ENCODE measurements at regions not wholly inside any gene's neighbourhood (a gene's known extent, or its start where the extent isn't known, plus 50 kb on each side); places are given as distances from the start of the nearest gene placed in this dataset.

DNA sequence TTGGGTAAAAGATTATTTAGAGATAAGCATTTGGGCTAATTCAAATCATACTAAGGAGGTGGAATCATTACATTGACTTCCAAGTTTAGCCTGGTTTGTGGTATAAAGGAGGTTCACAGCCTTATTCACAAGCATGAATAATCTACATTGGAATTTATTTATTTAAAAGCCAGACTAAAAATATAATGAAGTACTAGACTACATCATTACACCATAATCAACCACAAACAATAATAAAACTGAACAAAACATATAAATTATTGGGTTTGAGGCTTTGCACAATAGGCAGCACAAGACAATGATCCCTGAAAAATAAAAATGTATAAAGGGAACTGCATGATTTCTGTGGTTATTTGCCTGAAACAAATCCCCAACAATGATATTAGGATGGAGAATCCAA lies 314.0 kb downstream of the GBA3 start:
- no peaks in the 10 kb centered on the region for H4K20me1 ChIP-seq (ENCODE audit: control insufficient read depth, extremely low read depth, insufficient read depth, low read length)
- H3K9ac ChIP-seq (ENCODE audit: insufficient read depth, low read length), result no peak overlapping the region
- no peaks in the 10 kb centered on the region for H3K27me3 ChIP-seq (ENCODE audit: control insufficient read depth, insufficient read depth, low read length)
- no peak overlapping the region for H2AFZ ChIP-seq (ENCODE audit: low read length)
- H3K27ac ChIP-seq (ENCODE audit: insufficient read depth, low read length), result no peak overlapping the region
- no peaks in the 10 kb centered on the region for H3K9me3 ChIP-seq (ENCODE audit: control insufficient read depth, insufficient read depth, low read depth, low read length)
- TF ChIP-seq EZH2 (IDR thresholded peaks at IDR 0.05; ENCODE audit: low read length, missing control alignments), result no peak
- TF ChIP-seq, protein P1, sequence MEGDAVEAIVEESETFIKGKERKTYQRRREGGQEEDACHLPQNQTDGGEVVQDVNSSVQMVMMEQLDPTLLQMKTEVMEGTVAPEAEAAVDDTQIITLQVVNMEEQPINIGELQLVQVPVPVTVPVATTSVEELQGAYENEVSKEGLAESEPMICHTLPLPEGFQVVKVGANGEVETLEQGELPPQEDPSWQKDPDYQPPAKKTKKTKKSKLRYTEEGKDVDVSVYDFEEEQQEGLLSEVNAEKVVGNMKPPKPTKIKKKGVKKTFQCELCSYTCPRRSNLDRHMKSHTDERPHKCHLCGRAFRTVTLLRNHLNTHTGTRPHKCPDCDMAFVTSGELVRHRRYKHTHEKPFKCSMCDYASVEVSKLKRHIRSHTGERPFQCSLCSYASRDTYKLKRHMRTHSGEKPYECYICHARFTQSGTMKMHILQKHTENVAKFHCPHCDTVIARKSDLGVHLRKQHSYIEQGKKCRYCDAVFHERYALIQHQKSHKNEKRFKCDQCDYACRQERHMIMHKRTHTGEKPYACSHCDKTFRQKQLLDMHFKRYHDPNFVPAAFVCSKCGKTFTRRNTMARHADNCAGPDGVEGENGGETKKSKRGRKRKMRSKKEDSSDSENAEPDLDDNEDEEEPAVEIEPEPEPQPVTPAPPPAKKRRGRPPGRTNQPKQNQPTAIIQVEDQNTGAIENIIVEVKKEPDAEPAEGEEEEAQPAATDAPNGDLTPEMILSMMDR (conservative IDR thresholded peaks at IDR 0.05 in 1 of 2, IDR thresholded peaks at IDR 0.05 in 1 of 2; ENCODE audit: low read depth in 1 of 2, low read length in 2 of 2), result no peak
- H3K79me2 ChIP-seq (ENCODE audit: control insufficient read depth, insufficient read depth, low read length), result no peaks in the 10 kb centered on the region
- H3K36me3 ChIP-seq (ENCODE audit: control insufficient read depth, insufficient read depth, low read length), result no peaks in the 10 kb centered on the region
- no peak overlapping the region for H3K4me3 ChIP-seq (replicated peaks in 1 of 4; ENCODE audit: control extremely low read depth in 1 of 4, insufficient read depth in 1 of 4, low read depth in 3 of 4, low read length in 4 of 4)
- H3K4me2 ChIP-seq (ENCODE audit: extremely low read depth, insufficient read depth, low read length), result no peak overlapping the region
- DNase-seq (ENCODE audit: low read depth in 2 of 2), result peak; percentile 64 to 94
- no peaks in the 10 kb centered on the region for H3K4me1 ChIP-seq (ENCODE audit: control insufficient read depth, extremely low read depth, insufficient read depth, low read length)

DNA sequence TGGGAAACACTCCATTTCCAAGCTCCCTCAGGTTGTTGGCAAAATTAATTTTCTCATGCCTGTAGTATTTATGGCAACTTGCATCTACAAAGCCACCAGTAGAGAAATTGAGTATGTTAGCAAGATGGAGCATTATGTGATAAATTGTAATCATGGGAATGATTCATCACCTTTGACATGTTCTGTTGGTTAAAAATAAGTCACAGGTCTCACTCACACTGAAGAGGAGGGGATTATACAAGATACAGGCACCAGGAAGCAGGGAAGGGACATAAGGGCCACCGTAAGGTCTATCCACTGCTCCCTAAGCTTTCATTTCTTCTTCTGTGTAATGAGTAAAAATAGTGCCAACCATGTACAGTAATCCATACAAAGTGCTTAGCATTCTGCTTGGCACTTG lies 313.0 kb downstream of the GBA3 start:
- Histone ChIP-seq H3K4me1 (ENCODE audit: control insufficient read depth, extremely low read depth, insufficient read depth, low read length) (no peaks in the 10 kb centered on the region), H3K36me3 (ENCODE audit: control insufficient read depth, insufficient read depth, low read length) (no peaks in the 10 kb centered on the region), H3K4me2 (ENCODE audit: extremely low read depth, insufficient read depth, low read length) (no peak overlapping the region), H3K9ac (ENCODE audit: insufficient read depth, low read length) (no peak overlapping the region), H3K79me2 (ENCODE audit: control insufficient read depth, insufficient read depth, low read length) (no peaks in the 10 kb centered on the region), H2AFZ (ENCODE audit: low read length) (no peak overlapping the region), H3K27me3 (ENCODE audit: control insufficient read depth, insufficient read depth, low read length) (no peaks in the 10 kb centered on the region), H3K9me3 (ENCODE audit: control insufficient read depth, insufficient read depth, low read depth, low read length) (no peaks in the 10 kb centered on the region), H4K20me1 (ENCODE audit: control insufficient read depth, extremely low read depth, insufficient read depth, low read length) (no peaks in the 10 kb centered on the region), H3K27ac (ENCODE audit: insufficient read depth, low read length) (no peak overlapping the region), H3K4me3 (replicated peaks in 1 of 4; ENCODE audit: control extremely low read depth in 1 of 4, insufficient read depth in 1 of 4, low read depth in 3 of 4, low read length in 4 of 4) (no peak overlapping the region)
- DNase-seq (ENCODE audit: low read depth in 2 of 2), result peak in 1 of 2 donors; percentile 49
- TF ChIP-seq EZH2 (IDR thresholded peaks at IDR 0.05; ENCODE audit: low read length, missing control alignments), result no peak
- TF ChIP-seq, protein P1 (conservative IDR thresholded peaks at IDR 0.05 in 1 of 2, IDR thresholded peaks at IDR 0.05 in 1 of 2; ENCODE audit: low read depth in 1 of 2, low read length in 2 of 2), result no peak

DNA sequence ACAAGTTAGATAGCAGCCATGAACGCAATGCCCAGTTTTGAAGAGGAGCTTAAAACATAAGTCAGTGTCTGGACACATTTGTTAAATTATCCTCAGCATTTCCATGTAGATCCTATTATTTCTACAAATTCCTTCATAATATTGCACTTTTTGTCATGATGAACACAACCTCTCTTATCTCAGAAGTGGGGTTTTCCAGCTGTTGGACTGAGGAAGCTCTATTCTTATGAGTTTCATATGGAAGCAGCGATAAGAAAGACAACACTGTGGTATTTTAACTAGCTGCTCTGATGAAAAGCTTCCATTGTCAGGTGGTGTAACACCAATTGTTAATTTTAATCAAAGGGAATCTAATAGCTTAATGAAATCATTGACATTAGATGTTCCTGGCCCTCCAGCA lies 308.7 kb downstream of the GBA3 start:
- Histone ChIP-seq H2AFZ (ENCODE audit: low read length) (no peak overlapping the region), H3K4me3 (replicated peaks in 1 of 4; ENCODE audit: control extremely low read depth in 1 of 4, insufficient read depth in 1 of 4, low read depth in 3 of 4, low read length in 4 of 4) (no peak overlapping the region), H3K79me2 (ENCODE audit: control insufficient read depth, insufficient read depth, low read length) (no peaks in the 10 kb centered on the region), H3K36me3 (ENCODE audit: control insufficient read depth, insufficient read depth, low read length) (no peaks in the 10 kb centered on the region), H3K27me3 (ENCODE audit: control insufficient read depth, insufficient read depth, low read length) (no peaks in the 10 kb centered on the region), H3K9me3 (ENCODE audit: control insufficient read depth, insufficient read depth, low read depth, low read length) (no peaks in the 10 kb centered on the region), H3K9ac (ENCODE audit: insufficient read depth, low read length) (no peak overlapping the region), H3K4me2 (ENCODE audit: extremely low read depth, insufficient read depth, low read length) (no peak overlapping the region), H4K20me1 (ENCODE audit: control insufficient read depth, extremely low read depth, insufficient read depth, low read length) (no peaks in the 10 kb centered on the region), H3K4me1 (ENCODE audit: control insufficient read depth, extremely low read depth, insufficient read depth, low read length) (no peaks in the 10 kb centered on the region), H3K27ac (ENCODE audit: insufficient read depth, low read length) (no peak overlapping the region)
- TF ChIP-seq, protein P1 (conservative IDR thresholded peaks at IDR 0.05 in 1 of 2, IDR thresholded peaks at IDR 0.05 in 1 of 2; ENCODE audit: low read depth in 1 of 2, low read length in 2 of 2), result no peak
- TF ChIP-seq EZH2 (IDR thresholded peaks at IDR 0.05; ENCODE audit: low read length, missing control alignments), result no peak
- DNase-seq (ENCODE audit: low read depth in 2 of 2), result peak in 1 of 2 donors; percentile 25

All from fibroblast of lung (primary cell).